Esophagus muscularis mucosa (tissue), 4 donors: ENCODE measurements at regions not wholly inside any gene's neighbourhood (a gene's known extent, or its start where the extent isn't known, plus 50 kb on each side); places are given as distances from the start of the nearest gene placed in this dataset.

ENCODE experiments used
- DNase-seq: peaks from one replicate; pipeline ENCODE4 v3.0.0-alpha.2; 2017; ENCODE audit errors: extremely low spot score
- H3K27ac ChIP-seq, 4 donors: fragments of 200-600 bp; sonication (generic); replicated peaks in 1 of 4; 1 replicate in 3 of 4; 2 replicates in 1 of 4; pipeline ENCODE4 v1.5.1; 2016 to 2019; ENCODE audit warnings: mild to moderate bottlenecking in 1 of 4
- H3K27me3 ChIP-seq, 4 donors: fragments of 200-600 bp; sonication (generic); one replicate each; pipeline versions ENCODE4 v1.5.1 to v1.6.0; 2016 to 2019
- H3K36me3 ChIP-seq, 4 donors: fragments of 200-600 bp; sonication (generic); one replicate each; pipeline ENCODE4 v1.5.1; 2016 to 2019
- H3K4me1 ChIP-seq, 4 donors: fragments of 200-600 bp; sonication (generic); one replicate each; pipeline ENCODE4 v1.5.1; 2016 to 2019
- H3K4me3 ChIP-seq, 4 donors: fragments of 200-600 bp; sonication (generic); 1 replicate in 2 of 4; 2 replicates in 2 of 4; pipeline ENCODE4 v1.5.1; 2016 to 2019; ENCODE audit warnings: mild to moderate bottlenecking in 4 of 4, moderate library complexity in 1 of 4
- H3K9me3 ChIP-seq, 4 donors: fragments of 200-600 bp; sonication (generic); 1 replicate in 3 of 4; 2 replicates in 1 of 4; pipeline ENCODE4 v1.5.1; 2016 to 2019
- EP300 ChIP-seq: sonication (generic); formaldehyde crosslinking; IDR thresholded peaks from one replicate; pipeline ENCODE4 v1.6.1; 2017; ENCODE audit warnings: antibody characterized with exemption
- POLR2A ChIP-seq: fragments of 450-650 bp; IDR thresholded peaks from one replicate; pipeline ENCODE4 v1.6.1; 2017; ENCODE audit warnings: antibody characterized with exemption, moderate library complexity, mild to moderate bottlenecking, low read depth
- POLR2AphosphoS5 ChIP-seq, 2 donors: sonication (generic); formaldehyde crosslinking; IDR thresholded peaks; one replicate each; pipeline ENCODE4 v1.6.1; 2017; ENCODE audit warnings: antibody characterized with exemption in 2 of 2
- WGBS: methylation state at CpG from one replicate; pipeline ENCODE4 v1.1.5; 2018; 5-methylcytosine and 5-hydroxymethylcytosine counted together
- intact Hi-C: fragments of 100-400 bp; cut with DNase I; formaldehyde crosslinking; loops from one replicate; pipeline ENCODE4 v1.15.1; 2023
- TF ChIP-seq, protein P1 (sequence below), 3 experiments: fragments of 200-600 bp in 2 of 3; fragments of 450-650 bp in 1 of 3; sonication (generic) in 2 of 3; IDR thresholded peaks; one replicate each; pipeline ENCODE4 v1.5.1; 2017 to 2019; ENCODE audit warnings: antibody characterized with exemption in 3 of 3, mild to moderate bottlenecking in 2 of 3, moderate library complexity in 1 of 3

DNA sequence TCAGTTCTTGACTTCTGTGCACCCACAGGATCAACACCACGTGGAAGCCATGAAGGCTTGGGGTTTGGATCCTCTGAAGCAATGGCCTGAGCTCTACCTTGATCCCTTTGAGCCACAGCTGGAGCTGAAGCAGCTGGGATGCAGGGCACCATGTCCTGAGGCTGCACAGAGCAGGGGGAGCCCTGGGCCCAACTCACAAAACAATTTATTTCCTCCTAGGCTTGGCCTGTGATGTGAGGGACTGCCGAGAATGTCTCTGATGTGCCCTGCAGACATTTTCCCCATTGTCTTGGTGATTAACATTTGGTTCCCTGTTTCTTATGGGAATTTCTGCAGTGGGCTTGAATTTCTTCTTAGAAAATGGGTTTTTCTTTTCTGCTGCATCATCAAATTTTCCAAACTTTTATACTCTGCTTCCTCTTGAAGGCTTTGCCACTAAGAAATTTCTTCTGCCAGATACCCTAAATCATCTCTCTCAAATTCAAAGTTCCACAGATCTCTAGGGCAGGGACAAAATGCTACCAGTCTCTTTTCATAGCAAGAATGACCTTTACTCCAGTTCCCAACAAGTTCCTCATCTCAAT lies 288.2 kb downstream of the CCDC59 start:
- no peak for DNase-seq
- Histone ChIP-seq H3K4me1 (no peaks in the 10 kb centered on the region), H3K4me3 (no peak overlapping the region), H3K27ac (no peak overlapping the region), H3K9me3 (no peaks in the 10 kb centered on the region), H3K36me3 (no peaks in the 10 kb centered on the region), H3K27me3 (no peaks in the 10 kb centered on the region)
- TF ChIP-seq POLR2A: no peak
- TF ChIP-seq POLR2AphosphoS5 (IDR thresholded peaks at IDR 0.05): no peak
- TF ChIP-seq EP300: no peak
- TF ChIP-seq, protein P1, sequence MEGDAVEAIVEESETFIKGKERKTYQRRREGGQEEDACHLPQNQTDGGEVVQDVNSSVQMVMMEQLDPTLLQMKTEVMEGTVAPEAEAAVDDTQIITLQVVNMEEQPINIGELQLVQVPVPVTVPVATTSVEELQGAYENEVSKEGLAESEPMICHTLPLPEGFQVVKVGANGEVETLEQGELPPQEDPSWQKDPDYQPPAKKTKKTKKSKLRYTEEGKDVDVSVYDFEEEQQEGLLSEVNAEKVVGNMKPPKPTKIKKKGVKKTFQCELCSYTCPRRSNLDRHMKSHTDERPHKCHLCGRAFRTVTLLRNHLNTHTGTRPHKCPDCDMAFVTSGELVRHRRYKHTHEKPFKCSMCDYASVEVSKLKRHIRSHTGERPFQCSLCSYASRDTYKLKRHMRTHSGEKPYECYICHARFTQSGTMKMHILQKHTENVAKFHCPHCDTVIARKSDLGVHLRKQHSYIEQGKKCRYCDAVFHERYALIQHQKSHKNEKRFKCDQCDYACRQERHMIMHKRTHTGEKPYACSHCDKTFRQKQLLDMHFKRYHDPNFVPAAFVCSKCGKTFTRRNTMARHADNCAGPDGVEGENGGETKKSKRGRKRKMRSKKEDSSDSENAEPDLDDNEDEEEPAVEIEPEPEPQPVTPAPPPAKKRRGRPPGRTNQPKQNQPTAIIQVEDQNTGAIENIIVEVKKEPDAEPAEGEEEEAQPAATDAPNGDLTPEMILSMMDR (IDR thresholded peaks at IDR 0.05): no peak
- WGBS: 47% methylated on average over 2 of the region's 2 CpGs
- intact Hi-C loops: no loop called here

DNA sequence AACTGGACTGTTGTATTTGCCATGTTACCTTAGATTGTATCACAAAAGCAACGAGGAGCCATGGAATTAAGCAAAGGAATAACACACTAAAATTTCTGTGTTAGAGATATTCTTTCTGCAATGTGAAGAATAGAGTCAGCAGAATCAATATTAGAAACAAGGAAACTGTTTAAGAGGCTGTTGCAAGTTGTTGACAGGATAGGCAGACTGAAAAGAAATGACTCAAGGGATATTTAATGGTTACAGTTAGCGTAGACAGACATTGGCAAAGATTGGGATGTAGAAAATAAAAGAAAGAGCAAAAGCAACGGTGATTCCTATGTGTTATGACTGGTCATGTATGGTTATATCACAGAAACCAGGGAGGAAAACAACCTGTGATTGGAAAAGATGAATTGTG lies 299.0 kb upstream of the PPFIA2 start:
- intact Hi-C loops: no loop called here

DNA sequence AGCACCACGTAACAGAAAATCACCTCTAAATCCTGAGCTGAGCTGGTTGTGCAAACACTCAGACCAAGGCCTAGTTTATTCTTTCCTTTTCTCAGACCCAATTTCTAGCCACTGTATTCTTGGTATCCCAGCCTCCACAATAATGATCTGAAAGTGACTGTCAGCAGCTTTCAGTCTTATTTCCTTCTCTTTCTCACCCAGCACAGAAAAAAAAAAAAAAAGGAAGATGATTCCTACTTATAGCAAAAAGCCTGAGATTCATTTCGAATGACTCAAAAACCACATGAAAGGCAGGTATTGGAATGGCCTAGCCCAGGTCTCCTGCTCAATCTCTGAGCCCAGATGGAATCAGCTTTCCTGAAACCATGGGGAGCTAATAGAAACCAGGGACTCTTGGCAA lies 298.6 kb upstream of the PPFIA2 start:
- Histone ChIP-seq H3K4me3 (no peak overlapping the region), H3K36me3 (no peaks in the 10 kb centered on the region), H3K4me1 (no peaks in the 10 kb centered on the region), H3K27me3 (no peaks in the 10 kb centered on the region), H3K27ac (no peak overlapping the region), H3K9me3 (no peaks in the 10 kb centered on the region)
- WGBS: 65% methylated on average over 2 of the region's 2 CpGs
- no peak for DNase-seq
- intact Hi-C loops: no loop called here
- TF ChIP-seq POLR2A (no peak), POLR2AphosphoS5 (IDR thresholded peaks at IDR 0.05) (no peak), EP300 (no peak)
- TF ChIP-seq, protein P1 (IDR thresholded peaks at IDR 0.05): no peak

More for the DNA sequence above, 299.0 kb upstream of the PPFIA2 start:
- no peak overlapping the region for H3K4me3 ChIP-seq
- no peaks in the 10 kb centered on the region for H3K27me3 ChIP-seq
- WGBS: 49% methylated on average over 3 of the region's 3 CpGs
- H3K27ac ChIP-seq: no peak overlapping the region
- TF ChIP-seq, protein P1 (IDR thresholded peaks at IDR 0.05): no peak
- TF ChIP-seq POLR2A (no peak), EP300 (no peak), POLR2AphosphoS5 (IDR thresholded peaks at IDR 0.05) (no peak)
- no peaks in the 10 kb centered on the region for H3K4me1 ChIP-seq
- DNase-seq: no peak
- H3K36me3 ChIP-seq: no peaks in the 10 kb centered on the region
- no peaks in the 10 kb centered on the region for H3K9me3 ChIP-seq

DNA sequence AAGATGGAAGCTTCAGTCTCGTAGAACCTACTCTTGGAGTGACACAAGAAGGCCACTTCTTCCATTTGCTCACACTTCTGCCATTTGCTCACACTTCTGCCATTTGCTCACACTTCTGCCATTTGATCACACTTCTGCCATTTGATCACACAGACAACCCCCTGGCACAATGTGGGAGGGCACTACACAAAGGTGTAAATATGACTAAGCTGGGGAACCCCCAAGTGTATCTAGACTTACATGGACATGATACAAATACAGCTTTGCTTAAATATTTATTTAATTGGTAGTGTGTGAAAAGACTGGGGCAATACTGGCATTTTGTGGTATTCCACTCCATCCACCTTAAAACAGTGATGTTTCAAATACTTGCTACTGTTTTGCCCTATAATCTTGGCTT lies 296.2 kb upstream of the PPFIA2 start:
- Histone ChIP-seq H3K27ac (no peak overlapping the region), H3K4me1 (no peaks in the 10 kb centered on the region), H3K27me3 (no peaks in the 10 kb centered on the region), H3K36me3 (no peaks in the 10 kb centered on the region), H3K4me3 (no peak overlapping the region), H3K9me3 (no peaks in the 10 kb centered on the region)
- intact Hi-C loops: no loop called here
- TF ChIP-seq, protein P1 (IDR thresholded peaks at IDR 0.05): no peak
- no peak for TF ChIP-seq EP300
- TF ChIP-seq POLR2AphosphoS5 (IDR thresholded peaks at IDR 0.05): no peak
- TF ChIP-seq POLR2A: no peak
- DNase-seq: no peak
- WGBS: 67% methylated on average over 1 of the region's 1 CpG

DNA sequence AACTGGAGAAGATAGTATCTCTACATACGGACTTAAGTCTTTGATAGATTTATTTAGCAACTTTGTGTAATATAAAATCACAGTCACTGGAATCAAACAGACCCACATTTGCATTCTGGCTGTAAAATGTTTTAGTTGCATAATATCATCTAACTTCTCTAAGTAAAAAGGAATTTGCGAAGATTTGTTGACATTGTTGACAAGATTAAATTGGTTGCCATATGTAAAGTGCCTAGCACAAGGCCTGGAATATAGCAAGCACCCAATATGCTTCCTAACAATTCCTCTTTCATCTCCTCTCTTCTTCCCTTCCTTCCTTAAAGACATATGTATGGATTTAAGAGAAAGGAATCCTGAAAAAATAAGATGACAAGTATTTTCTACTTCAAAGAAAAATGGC lies 295.4 kb upstream of the PPFIA2 start:
- H3K4me1 ChIP-seq: no peaks in the 10 kb centered on the region
- no peaks in the 10 kb centered on the region for H3K36me3 ChIP-seq
- no peak overlapping the region for H3K27ac ChIP-seq
- intact Hi-C loops: no loop called here
- TF ChIP-seq EP300 (no peak), POLR2A (no peak), POLR2AphosphoS5 (IDR thresholded peaks at IDR 0.05) (no peak)
- TF ChIP-seq, protein P1 (IDR thresholded peaks at IDR 0.05): no peak
- H3K4me3 ChIP-seq: no peak overlapping the region
- 75% methylated on average over 2 of the region's 2 CpGs for WGBS
- H3K27me3 ChIP-seq: no peaks in the 10 kb centered on the region
- DNase-seq: no peak
- H3K9me3 ChIP-seq: no peaks in the 10 kb centered on the region
